ENCODE measurements at regions not wholly inside any gene's neighbourhood (a gene's known extent, or its start where the extent isn't known, plus 50 kb on each side); places are given as distances from the start of the nearest gene placed in this dataset.

DNA sequence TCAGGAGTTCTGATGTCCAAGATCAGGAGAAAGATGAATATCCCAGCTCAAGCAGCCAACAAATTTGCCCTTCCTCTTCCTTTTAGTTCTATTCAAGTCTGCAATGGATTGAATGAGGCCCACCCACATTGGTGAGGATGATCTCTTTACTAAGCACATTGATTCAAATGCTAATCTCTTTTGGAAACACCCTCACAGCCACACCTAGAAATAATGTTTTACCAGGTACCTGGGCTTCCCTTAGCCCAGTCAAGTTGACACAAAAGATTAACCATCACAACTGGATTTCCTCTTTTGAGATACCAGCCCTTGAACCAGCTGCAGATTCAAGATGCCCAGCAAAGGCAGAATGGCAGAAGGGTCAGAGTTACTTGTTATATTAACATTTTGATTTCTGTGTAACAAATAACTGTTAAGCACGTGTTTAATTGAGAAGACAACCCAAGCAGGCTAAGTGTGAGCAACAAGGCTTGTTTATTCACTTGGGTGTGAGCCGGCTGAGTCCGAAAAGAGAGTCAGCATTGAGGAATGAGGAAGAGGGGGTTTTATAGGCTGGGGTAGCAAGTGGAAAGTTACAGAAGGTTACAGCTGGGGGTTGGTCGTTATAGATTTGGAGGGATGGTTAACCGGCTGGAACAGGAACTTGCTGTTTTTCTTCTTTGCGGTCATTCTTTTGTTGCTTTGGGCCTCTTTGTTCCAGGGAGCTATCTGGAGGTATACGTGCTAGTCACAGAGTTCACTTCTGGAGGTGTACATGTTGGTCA lies 180.3 kb downstream of the EMP1 start (continued):
- TF ChIP-seq, protein P1, sequence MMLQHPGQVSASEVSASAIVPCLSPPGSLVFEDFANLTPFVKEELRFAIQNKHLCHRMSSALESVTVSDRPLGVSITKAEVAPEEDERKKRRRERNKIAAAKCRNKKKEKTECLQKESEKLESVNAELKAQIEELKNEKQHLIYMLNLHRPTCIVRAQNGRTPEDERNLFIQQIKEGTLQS (IDR thresholded peaks at IDR 0.05), result no peak
- no peak for TF ChIP-seq EZH2phosphoT487 (IDR thresholded peaks at IDR 0.05; ENCODE audit: borderline replicate concordance)
- peak; percentile 74 for TF ChIP-seq SP1 (IDR thresholded peaks at IDR 0.05; ENCODE audit: low read depth)

GRCh38 chr12:13375583-13376345 lies 179.2 kb downstream of the EMP1 start:
- no peak overlapping the region for H3K4me3 ChIP-seq (replicated peaks in 1 of 2; ENCODE audit: low read depth in 1 of 2, low read length in 2 of 2)
- RAD21 ChIA-PET (ENCODE audit: low non-redundant PET in 1 of 2, low total read pairs in 2 of 2, uncharacterized antibody in 2 of 2, unreplicated experiment in 2 of 2), result no interaction called here
- no peaks in the 10 kb centered on the region for H3K79me2 ChIP-seq (ENCODE audit: insufficient read depth, low read length)
- H3K9ac ChIP-seq (ENCODE audit: low read length), result no peak overlapping the region
- ATAC-seq, result no peak
- DNase-seq (ENCODE audit: low read depth, low spot score), result no peak
- no peak overlapping the region for H3K27ac ChIP-seq (ENCODE audit: low read depth, low read length)
- intact Hi-C loops (cut with micrococcal nuclease), result no loop called here
- H2AFZ ChIP-seq (ENCODE audit: low read depth, low read length, poor library complexity, severe bottlenecking), result no peak overlapping the region
- CTCF ChIA-PET, result interaction anchor here (2.2 kb wide), 1 partner anchor 13 kb away, joined by 8 read pairs; no protein-coding TSS in a partner anchor
- no TSS peak for BruUV-seq (replicated peaks)
- TF ChIP-seq ZFX (IDR thresholded peaks at IDR 0.05), result no peak
- 0 out of 2 replicates have a peak, but pooled peaks have one; percentile 16 for TF ChIP-seq SP1 (IDR thresholded peaks at IDR 0.05; ENCODE audit: low read depth)
- peaks cover 8 to 22% of the 10 kb centered on the region in 2 experiments for H3K4me1 ChIP-seq (ENCODE audit: control insufficient read depth in 1 of 2, insufficient read depth in 2 of 2, low read length in 2 of 2)
- no peaks in the 10 kb centered on the region for H3K27me3 ChIP-seq (ENCODE audit: insufficient read depth, low read length)
- H3K36me3 ChIP-seq (ENCODE audit: control insufficient read depth in 1 of 2, insufficient read depth in 2 of 2, low read length in 2 of 2), result no peaks in the 10 kb centered on the region
- H4K20me1 ChIP-seq (ENCODE audit: insufficient read depth), result no peaks in the 10 kb centered on the region
- no peaks in the 10 kb centered on the region for H3K9me2 ChIP-seq (ENCODE audit: insufficient read depth)
- no peak overlapping the region for H3K4me2 ChIP-seq (ENCODE audit: low read length)
- H3K9me3 ChIP-seq (ENCODE audit: control insufficient read depth in 1 of 2, insufficient read depth in 1 of 2, low read depth in 1 of 2, low read length in 2 of 2), result no peaks in the 10 kb centered on the region
- POLR2A ChIA-PET, result no interaction called here

GRCh38 chr12:13374793-13375192 lies 178.3 kb downstream of the EMP1 start:
- Histone ChIP-seq H3K9me3 (ENCODE audit: control insufficient read depth in 1 of 2, insufficient read depth in 1 of 2, low read depth in 1 of 2, low read length in 2 of 2) (no peaks in the 10 kb centered on the region), H3K4me3 (replicated peaks in 1 of 2; ENCODE audit: low read depth in 1 of 2, low read length in 2 of 2) (no peak overlapping the region), H3K79me2 (ENCODE audit: insufficient read depth, low read length) (no peaks in the 10 kb centered on the region), H3K4me2 (ENCODE audit: low read length) (no peak overlapping the region), H4K20me1 (ENCODE audit: insufficient read depth) (no peaks in the 10 kb centered on the region), H3K27ac (ENCODE audit: low read depth, low read length) (no peak overlapping the region), H3K9me2 (ENCODE audit: insufficient read depth) (no peaks in the 10 kb centered on the region), H3K4me1 (ENCODE audit: control insufficient read depth in 1 of 2, insufficient read depth in 2 of 2, low read length in 2 of 2) (peaks cover 8 to 22% of the 10 kb centered on the region in 2 experiments), H2AFZ (ENCODE audit: low read depth, low read length, poor library complexity, severe bottlenecking) (no peak overlapping the region), H3K9ac (ENCODE audit: low read length) (no peak overlapping the region), H3K27me3 (ENCODE audit: insufficient read depth, low read length) (no peaks in the 10 kb centered on the region), H3K36me3 (ENCODE audit: control insufficient read depth in 1 of 2, insufficient read depth in 2 of 2, low read length in 2 of 2) (no peaks in the 10 kb centered on the region)
- ChIA-PET POLR2A (no interaction called here), RAD21 (ENCODE audit: low non-redundant PET in 1 of 2, low total read pairs in 2 of 2, uncharacterized antibody in 2 of 2, unreplicated experiment in 2 of 2) (no interaction called here), CTCF (no interaction called here)
- BruUV-seq (replicated peaks), result no TSS peak
- ATAC-seq (no peak), DNase-seq (ENCODE audit: low read depth, low spot score) (no peak)
- intact Hi-C loops (cut with micrococcal nuclease), result no loop called here
- TF ChIP-seq JUND (IDR thresholded peaks at IDR 0.05) (no peak), RAD21 (IDR thresholded peaks at IDR 0.05; ENCODE audit: low read depth) (no peak), TCF7L2 (IDR thresholded peaks at IDR 0.05; ENCODE audit: borderline replicate concordance, extremely low read depth, insufficient read depth, insufficient read length) (no peak)

Data from HCT116 (cell line).